Kidney (tissue), 13 donors: ENCODE measurements at regions not wholly inside any gene's neighbourhood (a gene's known extent, or its start where the extent isn't known, plus 50 kb on each side); places are given as distances from the start of the nearest gene placed in this dataset.

Experiments used
- DNase-seq, 5 donors: peaks; one replicate each; pipeline ENCODE4 v3.0.0-alpha.2; 2013 to 2020
- FAIRE-seq: peaks from 2 replicates; lab custom pipeline; 2012; peaks lifted over from hg19 to GRCh38; lab: Jason Lieb, UNC
- H3K27ac ChIP-seq, 2 donors: one replicate each; pipeline ENCODE4 v1.7.0; 2013; ENCODE audit warnings: low read depth in 2 of 2, low read length in 2 of 2, inconsistent platforms in 1 of 2
- H3K27me3 ChIP-seq: one replicate; pipeline ENCODE4 v1.7.1; 2013; ENCODE audit warnings: low read length, inconsistent platforms; ENCODE audit not compliant: control insufficient read depth, insufficient read depth
- H3K36me3 ChIP-seq, 3 donors: one replicate each; pipeline versions ENCODE4 v1.7.0 to v1.7.1; 2013; ENCODE audit warnings: low read length in 3 of 3, control low read depth in 1 of 3, inconsistent platforms in 1 of 3; ENCODE audit not compliant: insufficient read depth in 3 of 3, control insufficient read depth in 2 of 3
- H3K4me1 ChIP-seq, 3 donors: one replicate each; pipeline versions ENCODE4 v1.7.0 to v1.7.1; 2013; ENCODE audit warnings: low read length in 3 of 3, inconsistent platforms in 1 of 3, low read depth in 1 of 3; ENCODE audit not compliant: control insufficient read depth in 2 of 3, insufficient read depth in 2 of 3
- H3K4me3 ChIP-seq, 3 donors: one replicate each; pipeline versions ENCODE4 v1.7.0 to v1.8.1; 2013; ENCODE audit warnings: low read length in 3 of 3, control low read depth in 1 of 3, inconsistent platforms in 1 of 3
- H3K9ac ChIP-seq, 3 donors: one replicate each; pipeline versions ENCODE4 v1.7.0 to v1.7.1; 2013; ENCODE audit warnings: low read length in 3 of 3, control low read depth in 1 of 3, inconsistent platforms in 1 of 3
- H3K9me3 ChIP-seq, 3 donors: one replicate each; pipeline versions ENCODE4 v1.7.0 to v1.7.1; 2013; ENCODE audit warnings: low read length in 3 of 3, control low read depth in 1 of 3, inconsistent platforms in 1 of 3; ENCODE audit not compliant: control insufficient read depth in 2 of 3, insufficient read depth in 1 of 3
- CTCF ChIP-seq: IDR thresholded peaks from 3 replicates; pipeline ENCODE4 v1.5.1; 2012; ENCODE audit warnings: mild to moderate bottlenecking, moderate library complexity, borderline replicate concordance; ENCODE audit not compliant: insufficient read depth; ENCODE audit errors: extremely low read depth
- intact Hi-C: fragments of 100-400 bp; cut with DNase I; formaldehyde crosslinking; loops from one replicate; pipeline ENCODE4 v1.11.1; 2022
- donor health status: control.
- donor health status: control.
- donor health status: control.
- donor health status: control.
- donor health status: control.
- donor health status: DM: yes; HTN: yes; CAD: no.
- donor health status: Normal renal cell carcinoma (clear cell type).

- H3K4me1 ChIP-seq, result no peaks in the 10 kb centered on the region
- no peak overlapping the region for H3K27ac ChIP-seq
- no peaks in the 10 kb centered on the region for H3K36me3 ChIP-seq
- intact Hi-C loops, result no loop called here
- H3K9ac ChIP-seq, result no peak overlapping the region
- H3K9me3 ChIP-seq, result peaks cover 0 to 1% (median 0%) of the 10 kb centered on the region in 3 donors
- no peak overlapping the region for H3K4me3 ChIP-seq
- no peak for FAIRE-seq
- TF ChIP-seq CTCF, result no peak
- H3K27me3 ChIP-seq, result no peaks in the 10 kb centered on the region
- no peak for DNase-seq
These were observed 308.7 kb downstream of the ANKRD30A start for GRCh38 chr10:37434091-37434490.
